ENCODE measurements at regions not wholly inside any gene's neighbourhood (a gene's known extent, or its start where the extent isn't known, plus 50 kb on each side); places are given as distances from the start of the nearest gene placed in this dataset.
"Not testable (repeated sequence)": the region's sequence is repeated elsewhere in the genome, so short reads cannot be mapped to it uniquely, and the experiment has no call there.

DNA sequence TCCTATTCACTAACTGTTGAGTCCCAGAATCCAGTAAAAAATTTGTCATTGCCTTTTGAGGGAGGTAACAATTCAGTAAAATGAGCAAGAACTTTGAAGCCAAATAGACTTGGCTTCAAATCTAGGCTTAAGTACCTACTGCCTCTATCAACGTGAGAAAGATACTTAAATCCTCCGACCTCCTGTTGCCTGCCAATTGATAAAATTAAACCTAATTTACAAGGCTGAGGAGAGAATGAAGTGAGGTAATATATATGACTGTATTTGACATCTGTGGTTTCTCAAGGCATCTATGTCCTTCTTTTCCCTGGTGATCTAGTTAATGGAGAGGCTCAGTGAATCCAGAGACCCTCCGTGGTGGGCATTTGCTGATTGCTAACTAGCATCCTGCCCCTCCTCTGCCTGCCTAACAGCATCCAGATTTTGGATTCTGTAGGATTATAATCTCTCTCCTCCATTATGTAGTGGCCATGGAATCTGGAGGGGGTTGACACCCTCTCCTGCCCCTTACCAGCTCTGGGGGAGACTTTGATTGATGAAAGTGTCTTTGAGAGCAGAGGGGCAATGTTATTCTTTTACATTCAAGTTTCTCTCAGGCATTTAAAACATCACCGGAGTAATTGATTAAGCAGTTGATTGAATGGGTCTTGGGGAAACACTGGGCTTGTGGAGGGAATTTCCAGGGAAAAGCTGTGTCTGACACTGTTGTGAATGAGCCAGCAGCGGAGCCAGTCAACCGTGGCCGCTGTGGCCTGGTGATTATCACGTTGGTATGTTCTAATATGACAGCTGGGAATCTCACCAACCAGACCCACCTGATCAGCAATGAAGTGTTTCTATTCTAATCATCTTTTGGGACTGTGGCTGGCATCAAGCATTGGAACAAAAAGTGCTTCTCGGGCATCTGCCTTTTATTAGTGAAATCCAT lies 140.7 kb upstream of the FAM78B start:
- DNase-seq = no peak

DNA sequence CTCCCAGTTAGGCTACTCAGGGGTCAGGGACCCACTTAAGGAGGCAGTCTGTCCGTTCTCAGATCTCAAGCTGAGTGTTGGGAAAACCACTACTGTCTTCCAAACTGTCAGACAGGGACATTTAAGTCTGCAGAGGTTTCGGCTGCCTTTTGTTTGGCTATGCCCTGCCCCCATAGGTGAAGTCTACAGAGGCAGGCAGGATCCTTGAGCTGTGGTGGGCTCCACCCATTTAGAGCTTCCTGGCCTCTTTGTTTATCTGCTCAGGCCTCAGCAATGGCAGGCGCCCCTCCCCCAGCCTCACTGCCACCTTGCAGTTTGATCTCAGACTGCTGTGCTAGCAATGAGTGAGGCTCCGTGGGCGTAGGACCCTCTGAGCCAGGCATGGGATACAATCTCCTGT lies 149.5 kb upstream of the FAM78B start:
- DNase-seq = not testable (repeated sequence)

- DNase-seq = no peak
Observed at GRCh38 chr1:166322470-166322869, 155.7 kb upstream of the FAM78B start.

GRCh38 chr1:166327886-166328285 lies 161.1 kb upstream of the FAM78B start:
- no peak for DNase-seq

DNA sequence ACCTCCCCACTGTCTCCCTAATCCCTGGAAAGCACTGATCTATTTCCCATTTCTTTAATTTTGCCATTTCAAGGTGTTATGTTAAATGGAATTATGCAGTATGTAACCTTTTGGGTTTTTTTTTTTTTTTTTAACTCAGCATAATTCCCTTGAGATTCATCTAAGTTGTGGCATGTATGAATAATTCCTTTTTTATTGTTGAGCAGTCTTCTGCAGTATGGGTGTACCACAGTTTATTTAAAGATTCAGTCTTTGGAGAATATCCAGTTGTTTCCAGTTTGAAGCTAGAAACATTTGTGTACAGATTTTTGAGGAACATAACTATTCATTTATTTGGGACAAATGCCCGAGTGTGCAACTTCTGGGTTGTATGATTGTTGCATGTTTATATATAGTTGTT lies 162.2 kb upstream of the FAM78B start:
- DNase-seq = no peak

GRCh38 chr1:166330096-166330495 lies 163.3 kb upstream of the FAM78B start:
- no peak for DNase-seq

DNA sequence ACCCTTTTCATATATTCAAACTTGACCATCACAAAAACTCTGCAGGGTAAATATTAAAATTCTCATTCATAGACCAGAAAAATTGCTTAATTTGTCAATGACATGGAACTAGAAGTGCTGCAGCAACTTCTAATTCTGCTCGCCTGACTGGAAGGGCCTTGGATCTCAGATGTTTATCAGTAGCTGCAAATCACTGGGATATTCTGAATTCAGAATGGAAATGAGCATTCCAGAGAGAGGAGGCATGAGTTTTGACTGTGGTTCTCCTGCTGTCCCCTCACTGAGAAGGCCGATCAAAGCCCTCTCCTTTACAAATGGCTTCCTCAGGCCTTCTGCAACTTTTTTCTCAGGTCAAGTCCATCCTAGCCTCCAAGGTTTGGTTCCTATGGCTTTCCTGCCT lies 171.3 kb upstream of the FAM78B start:
- no peak for DNase-seq

GRCh38 chr1:166340709-166341108 lies 173.9 kb upstream of the FAM78B start:
- no peak for DNase-seq

DNA sequence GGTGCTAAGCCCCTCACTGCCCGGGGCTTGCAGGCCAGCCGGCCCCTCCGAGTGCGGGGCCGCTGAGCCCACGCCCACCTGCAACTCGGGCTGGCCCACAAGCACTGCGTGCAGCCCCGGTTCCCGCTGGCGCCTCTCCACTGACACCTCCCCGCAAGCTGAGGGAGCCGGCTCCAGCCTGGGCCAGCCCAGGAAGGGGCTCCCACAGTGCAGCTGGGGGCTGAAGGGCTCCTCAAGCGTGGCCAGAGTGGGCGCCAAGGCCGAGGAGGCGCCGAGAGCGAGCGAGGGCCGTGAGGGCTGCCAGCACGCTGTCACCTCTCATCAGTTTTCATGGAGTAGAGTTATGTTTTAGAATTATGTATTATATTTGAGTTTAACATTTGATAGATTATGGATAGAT lies 176.5 kb upstream of the FAM78B start:
- no peak for DNase-seq

GRCh38 chr1:166350490-166350889 lies 183.7 kb upstream of the FAM78B start:
- DNase-seq = no peak

- no peak for DNase-seq
Observed at GRCh38 chr1:166351676-166352075, 184.9 kb upstream of the FAM78B start.

- no peak for DNase-seq
Observed at GRCh38 chr1:166353213-166353612, 186.4 kb upstream of the FAM78B start.

GRCh38 chr1:166354406-166354805 lies 187.6 kb upstream of the FAM78B start:
- no peak for DNase-seq

DNA sequence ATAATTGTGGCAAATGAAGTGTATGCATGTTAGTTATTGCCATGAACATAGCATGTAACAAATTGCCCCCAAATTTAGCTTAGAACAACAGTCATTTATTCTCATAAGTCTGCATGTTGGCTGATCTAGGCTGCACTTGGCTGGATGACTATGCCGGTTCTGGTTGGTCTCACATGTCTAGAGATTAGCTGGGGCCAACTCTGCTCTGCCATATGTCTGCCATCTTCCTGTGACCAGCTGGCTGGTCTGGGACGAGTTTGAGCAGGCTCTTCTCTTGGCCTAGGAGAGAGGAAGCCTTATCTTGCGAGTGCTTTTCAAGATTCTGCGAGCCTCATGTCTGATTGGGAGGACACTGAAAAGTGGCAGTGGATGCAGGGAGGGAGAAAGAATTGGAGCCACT lies 198.3 kb upstream of the FAM78B start:
- DNase-seq = no peak

DNA sequence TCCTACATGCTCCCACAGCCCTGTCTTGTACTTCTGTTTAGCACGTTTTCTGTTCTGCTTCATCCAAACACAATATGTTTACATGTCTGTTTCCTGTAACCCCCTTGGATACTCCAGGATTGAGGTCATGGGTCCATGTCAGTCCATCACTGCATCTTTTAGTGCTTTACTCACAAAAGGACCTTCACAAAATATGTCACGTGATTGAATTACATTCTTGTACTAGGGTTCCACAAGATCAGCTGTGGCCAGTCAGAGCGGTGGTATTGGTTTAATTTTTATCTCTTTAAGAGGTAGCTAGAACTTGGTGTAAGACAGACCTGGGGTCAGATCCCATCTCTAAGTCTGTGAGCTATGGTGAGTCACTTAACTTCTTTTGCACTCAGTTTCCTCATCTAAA lies 201.2 kb upstream of the FAM78B start:
- no peak for DNase-seq

- DNase-seq = no peak
Observed at GRCh38 chr1:166377896-166378295, 211.1 kb upstream of the FAM78B start.

GRCh38 chr1:166378805-166379204 lies 212.0 kb upstream of the FAM78B start:
- DNase-seq = no peak

- no peak for DNase-seq
Observed at GRCh38 chr1:166379447-166379846, 212.6 kb upstream of the FAM78B start.

- no peak for DNase-seq
Observed at GRCh38 chr1:166383137-166383536, 216.3 kb upstream of the FAM78B start.

GRCh38 chr1:166383635-166384346 lies 217.0 kb upstream of the FAM78B start:
- no peak for DNase-seq

- no peak for DNase-seq
Observed at GRCh38 chr1:166384948-166385347, 218.1 kb upstream of the FAM78B start.

- DNase-seq = no peak
Observed at GRCh38 chr1:166390366-166391033, 223.7 kb upstream of the FAM78B start.

Measured in skin of body (tissue), 1 donor.